ENCODE measurements at regions not wholly inside any gene's neighbourhood (a gene's known extent, or its start where the extent isn't known, plus 50 kb on each side); places are given as distances from the start of the nearest gene placed in this dataset.

GRCh38 chr15:95630683-95631082 lies 699.8 kb upstream of the NR2F2 start:
- TF ChIP-seq CTCF (IDR thresholded peaks at IDR 0.05): no peak
- TF ChIP-seq POLR2A (IDR thresholded peaks at IDR 0.05): no peak
